OCI-LY7 (cell line): ENCODE measurements at regions not wholly inside any gene's neighbourhood (a gene's known extent, or its start where the extent isn't known, plus 50 kb on each side); places are given as distances from the start of the nearest gene placed in this dataset.

Experiments
- BruUV-seq: library from RNA; stranded (reverse); fragments of 400-500 nt; replicated peaks from 2 replicates; lab custom pipeline; 2021; lab: Mats Ljungman, UMichigan
- CTCF ChIA-PET: fragments of 300-600 bp; sonication (Branson Sonifier 250); formaldehyde crosslinking; loops from one replicate; lab custom pipeline; 2022; ENCODE audit warnings: antibody characterized with exemption; ENCODE audit not compliant: unreplicated experiment; lab: Charles Lee
- POLR2A ChIA-PET: fragments of 300-600 bp; sonication (Branson Sonifier 250); formaldehyde crosslinking; loops from one replicate; lab custom pipeline; 2022; ENCODE audit warnings: antibody characterized with exemption; lab: Charles Lee
- DNase-seq: peaks from one replicate; pipeline ENCODE4 v3.0.0-alpha.2; 2015; ENCODE audit warnings: low spot score
- H2AFZ ChIP-seq: fragments of 200-600 bp; sonication (generic), shearing (Covaris generic); 2 replicates; pipeline ENCODE4 v1.6.1; 2014; ENCODE audit warnings: mild to moderate bottlenecking, antibody characterized with exemption, low read length, moderate library complexity
- H3K27ac ChIP-seq: fragments of 200-600 bp; sonication (generic); 2 replicates; pipeline ENCODE4 v1.5.1; 2014; ENCODE audit warnings: mixed run types, low read depth, mild to moderate bottlenecking, moderate library complexity, low read length, inconsistent platforms; ENCODE audit not compliant: poor library complexity, severe bottlenecking
- H3K36me3 ChIP-seq: fragments of 200-600 bp; sonication (generic); 2 replicates; pipeline ENCODE4 v1.6.1; 2014; ENCODE audit warnings: mild to moderate bottlenecking, antibody characterized with exemption, low read length, moderate library complexity, mixed read lengths; ENCODE audit not compliant: insufficient read depth
- H3K4me1 ChIP-seq: fragments of 200-600 bp; sonication (generic); 2 replicates; pipeline ENCODE4 v1.5.1; 2014; ENCODE audit warnings: mild to moderate bottlenecking, low read length; ENCODE audit not compliant: insufficient read depth, poor library complexity, severe bottlenecking
- H3K4me2 ChIP-seq: fragments of 200-600 bp; sonication (generic); 2 replicates; pipeline ENCODE4 v1.6.1; 2014; ENCODE audit warnings: mild to moderate bottlenecking, low read length
- H3K4me3 ChIP-seq: fragments of 200-600 bp; sonication (generic); 2 replicates; pipeline ENCODE4 v1.5.1; 2014; ENCODE audit warnings: mild to moderate bottlenecking, low read depth, low read length; ENCODE audit not compliant: poor library complexity, severe bottlenecking
- H3K79me2 ChIP-seq: fragments of 200-600 bp; sonication (generic); 2 replicates; pipeline ENCODE4 v1.6.1; 2016; ENCODE audit warnings: low read depth, mild to moderate bottlenecking, low read length, moderate library complexity, mixed read lengths; ENCODE audit not compliant: insufficient read depth
- H3K9me2 ChIP-seq: fragments of 200-600 bp; sonication (generic); 2 replicates; pipeline ENCODE4 v1.6.1; 2016; ENCODE audit warnings: mild to moderate bottlenecking, low read length, mixed read lengths; ENCODE audit not compliant: insufficient read depth
- H3K9me3 ChIP-seq: fragments of 200-600 bp; sonication (generic); 2 replicates; pipeline ENCODE4 v1.6.1; 2014; ENCODE audit warnings: mild to moderate bottlenecking, mixed run types, low read length, mixed read lengths
- H4K20me1 ChIP-seq: fragments of 200-600 bp; sonication (generic); 2 replicates; pipeline ENCODE4 v1.6.1; 2014; ENCODE audit warnings: mild to moderate bottlenecking, antibody characterized with exemption, low read length, moderate library complexity, mixed read lengths; ENCODE audit not compliant: insufficient read depth
- EZH2phosphoT487 ChIP-seq: fragments of 200-600 bp; sonication (generic); IDR thresholded peaks from 2 replicates; pipeline ENCODE4 v1.6.1; 2018; ENCODE audit warnings: low read depth, borderline replicate concordance, mild to moderate bottlenecking, mixed run types, antibody characterized with exemption, low read length, moderate library complexity, mixed read lengths
- intact Hi-C: fragments of 100-400 bp; cut with micrococcal nuclease; formaldehyde crosslinking; loops from one replicate; pipeline ENCODE4 v1.10.0; 2022; ENCODE audit not compliant: unreplicated experiment
- TF ChIP-seq, protein P1 (sequence below): fragments of 200-600 bp; sonication (generic); conservative IDR thresholded peaks from 2 replicates; pipeline ENCODE4 v1.5.1; 2014; ENCODE audit warnings: mild to moderate bottlenecking, antibody characterized with exemption, low read length, moderate library complexity, mixed read lengths

DNA sequence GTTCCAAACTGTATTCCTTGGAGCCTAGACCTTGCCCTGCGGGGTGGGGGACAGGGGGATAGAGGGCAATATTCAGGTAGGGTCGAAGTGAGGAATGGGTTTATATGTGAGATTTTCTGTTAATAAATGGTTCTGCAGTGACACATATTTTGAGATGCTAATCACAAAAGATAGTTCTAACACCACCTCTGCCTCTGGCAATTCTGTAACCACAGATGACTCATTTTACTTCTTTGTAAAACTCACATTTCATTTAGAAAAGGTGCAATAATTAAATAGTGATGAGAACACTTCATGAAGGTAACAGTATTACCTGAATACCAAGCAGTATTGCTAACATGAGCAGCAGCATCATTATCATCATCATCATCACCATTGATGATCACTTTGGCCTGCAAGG is 306.6 kb downstream of the SUCLG1 start:
- CTCF ChIA-PET, result no interaction called here
- H2AFZ ChIP-seq, result no peak overlapping the region
- no peak overlapping the region for H3K4me3 ChIP-seq
- H3K9me3 ChIP-seq, result no peaks in the 10 kb centered on the region
- H3K9me2 ChIP-seq, result no peaks in the 10 kb centered on the region
- POLR2A ChIA-PET, result no interaction called here
- no TSS peak for BruUV-seq
- no peaks in the 10 kb centered on the region for H3K36me3 ChIP-seq
- no peaks in the 10 kb centered on the region for H3K79me2 ChIP-seq
- H4K20me1 ChIP-seq, result no peaks in the 10 kb centered on the region
- DNase-seq, result no peak
- H3K27ac ChIP-seq, result no peak overlapping the region
- intact Hi-C loops, result no loop called here
- no peak for TF ChIP-seq EZH2phosphoT487
- TF ChIP-seq, protein P1, sequence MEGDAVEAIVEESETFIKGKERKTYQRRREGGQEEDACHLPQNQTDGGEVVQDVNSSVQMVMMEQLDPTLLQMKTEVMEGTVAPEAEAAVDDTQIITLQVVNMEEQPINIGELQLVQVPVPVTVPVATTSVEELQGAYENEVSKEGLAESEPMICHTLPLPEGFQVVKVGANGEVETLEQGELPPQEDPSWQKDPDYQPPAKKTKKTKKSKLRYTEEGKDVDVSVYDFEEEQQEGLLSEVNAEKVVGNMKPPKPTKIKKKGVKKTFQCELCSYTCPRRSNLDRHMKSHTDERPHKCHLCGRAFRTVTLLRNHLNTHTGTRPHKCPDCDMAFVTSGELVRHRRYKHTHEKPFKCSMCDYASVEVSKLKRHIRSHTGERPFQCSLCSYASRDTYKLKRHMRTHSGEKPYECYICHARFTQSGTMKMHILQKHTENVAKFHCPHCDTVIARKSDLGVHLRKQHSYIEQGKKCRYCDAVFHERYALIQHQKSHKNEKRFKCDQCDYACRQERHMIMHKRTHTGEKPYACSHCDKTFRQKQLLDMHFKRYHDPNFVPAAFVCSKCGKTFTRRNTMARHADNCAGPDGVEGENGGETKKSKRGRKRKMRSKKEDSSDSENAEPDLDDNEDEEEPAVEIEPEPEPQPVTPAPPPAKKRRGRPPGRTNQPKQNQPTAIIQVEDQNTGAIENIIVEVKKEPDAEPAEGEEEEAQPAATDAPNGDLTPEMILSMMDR, result no peak
- no peak overlapping the region for H3K4me2 ChIP-seq
- no peaks in the 10 kb centered on the region for H3K4me1 ChIP-seq

DNA sequence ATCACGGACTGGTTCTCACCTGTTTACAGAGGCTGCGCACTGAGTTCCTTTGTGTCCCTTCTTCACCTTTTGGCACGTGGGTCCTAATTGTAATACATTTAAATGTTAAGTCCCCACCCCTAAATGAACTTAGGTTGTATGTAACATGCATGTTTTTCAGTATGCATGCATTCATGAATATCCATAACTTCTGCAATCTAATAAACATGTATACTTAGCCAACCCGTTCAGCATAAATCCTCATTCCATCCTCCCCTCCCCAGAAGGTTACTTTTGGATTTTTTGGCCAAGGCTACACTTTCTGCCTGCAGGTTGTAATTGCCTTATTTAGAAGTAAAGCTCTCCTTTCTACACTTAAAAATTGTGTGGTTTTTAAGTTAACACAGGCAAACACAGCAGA is 314.7 kb downstream of the SUCLG1 start:
- ChIA-PET CTCF (no interaction called here), POLR2A (no interaction called here)
- DNase-seq, result no peak
- Histone ChIP-seq H3K4me2 (no peak overlapping the region), H3K4me1 (no peaks in the 10 kb centered on the region), H3K36me3 (no peaks in the 10 kb centered on the region), H2AFZ (no peak overlapping the region), H3K4me3 (no peak overlapping the region), H4K20me1 (no peaks in the 10 kb centered on the region), H3K9me3 (no peaks in the 10 kb centered on the region), H3K27ac (no peak overlapping the region), H3K79me2 (no peaks in the 10 kb centered on the region), H3K9me2 (no peaks in the 10 kb centered on the region)
- no peak for TF ChIP-seq EZH2phosphoT487
- TF ChIP-seq, protein P1, result no peak
- no TSS peak for BruUV-seq
- intact Hi-C loops, result no loop called here

DNA sequence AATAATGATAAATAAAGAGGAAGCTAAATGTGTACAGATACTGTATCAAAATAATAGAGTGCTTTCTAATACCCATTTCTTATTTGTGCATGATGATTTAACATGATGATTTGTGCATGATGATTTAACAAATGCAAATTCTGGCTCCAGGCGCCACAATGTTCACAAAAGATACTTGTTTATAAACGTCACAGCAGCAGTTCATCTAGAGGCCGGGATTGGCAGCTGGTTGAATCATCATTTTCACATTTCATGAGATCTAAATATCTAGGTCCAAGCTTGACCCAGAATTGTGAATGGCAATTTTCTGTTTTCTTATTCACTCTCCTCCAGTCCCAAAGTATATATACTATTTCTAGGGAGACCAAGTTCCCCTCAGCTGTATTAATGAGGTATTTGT is 322.0 kb downstream of the SUCLG1 start:
- no peak overlapping the region for H2AFZ ChIP-seq
- no peaks in the 10 kb centered on the region for H3K9me3 ChIP-seq
- no peak overlapping the region for H3K4me3 ChIP-seq
- H3K79me2 ChIP-seq, result no peaks in the 10 kb centered on the region
- TF ChIP-seq EZH2phosphoT487, result no peak
- TF ChIP-seq, protein P1, result no peak
- intact Hi-C loops, result no loop called here
- H3K36me3 ChIP-seq, result no peaks in the 10 kb centered on the region
- H3K27ac ChIP-seq, result no peak overlapping the region
- CTCF ChIA-PET, result no interaction called here
- no peaks in the 10 kb centered on the region for H3K9me2 ChIP-seq
- BruUV-seq, result no TSS peak
- no peak for DNase-seq
- no peaks in the 10 kb centered on the region for H4K20me1 ChIP-seq
- POLR2A ChIA-PET, result no interaction called here
- no peak overlapping the region for H3K4me2 ChIP-seq
- no peaks in the 10 kb centered on the region for H3K4me1 ChIP-seq
